ENCODE measurements at regions not wholly inside any gene's neighbourhood (a gene's known extent, or its start where the extent isn't known, plus 50 kb on each side); places are given as distances from the start of the nearest gene placed in this dataset.

DNA sequence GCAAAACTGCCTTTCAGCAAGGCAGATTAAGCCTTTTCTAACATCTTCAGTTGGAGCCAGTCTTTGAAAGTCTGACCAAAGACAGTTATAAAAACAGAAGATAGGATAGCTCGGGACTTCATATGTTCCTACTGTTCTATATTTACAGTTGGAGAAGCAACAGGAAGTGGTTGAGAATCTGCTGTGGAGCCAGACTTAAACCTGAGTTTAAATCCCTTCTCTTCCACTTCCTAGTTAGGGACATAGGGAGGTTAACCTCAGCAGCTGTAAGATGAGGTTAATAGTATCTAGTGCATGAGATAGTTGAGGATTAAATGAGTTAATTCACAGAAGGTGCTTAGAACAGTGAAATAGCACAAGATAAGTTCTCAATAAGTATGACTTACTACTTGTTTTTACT, 84.5 kb upstream of the FREM1 start:
- TF ChIP-seq POLR2A (IDR thresholded peaks at IDR 0.05): no peak
- TF ChIP-seq, protein P1, sequence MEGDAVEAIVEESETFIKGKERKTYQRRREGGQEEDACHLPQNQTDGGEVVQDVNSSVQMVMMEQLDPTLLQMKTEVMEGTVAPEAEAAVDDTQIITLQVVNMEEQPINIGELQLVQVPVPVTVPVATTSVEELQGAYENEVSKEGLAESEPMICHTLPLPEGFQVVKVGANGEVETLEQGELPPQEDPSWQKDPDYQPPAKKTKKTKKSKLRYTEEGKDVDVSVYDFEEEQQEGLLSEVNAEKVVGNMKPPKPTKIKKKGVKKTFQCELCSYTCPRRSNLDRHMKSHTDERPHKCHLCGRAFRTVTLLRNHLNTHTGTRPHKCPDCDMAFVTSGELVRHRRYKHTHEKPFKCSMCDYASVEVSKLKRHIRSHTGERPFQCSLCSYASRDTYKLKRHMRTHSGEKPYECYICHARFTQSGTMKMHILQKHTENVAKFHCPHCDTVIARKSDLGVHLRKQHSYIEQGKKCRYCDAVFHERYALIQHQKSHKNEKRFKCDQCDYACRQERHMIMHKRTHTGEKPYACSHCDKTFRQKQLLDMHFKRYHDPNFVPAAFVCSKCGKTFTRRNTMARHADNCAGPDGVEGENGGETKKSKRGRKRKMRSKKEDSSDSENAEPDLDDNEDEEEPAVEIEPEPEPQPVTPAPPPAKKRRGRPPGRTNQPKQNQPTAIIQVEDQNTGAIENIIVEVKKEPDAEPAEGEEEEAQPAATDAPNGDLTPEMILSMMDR (IDR thresholded peaks at IDR 0.05): no peak
- TF ChIP-seq POLR2AphosphoS5 (IDR thresholded peaks at IDR 0.05): no peak

Measured in prostate gland (tissue), 2 donors.